HG02981 (cell line): ENCODE measurements at regions not wholly inside any gene's neighbourhood (a gene's known extent, or its start where the extent isn't known, plus 50 kb on each side); places are given as distances from the start of the nearest gene placed in this dataset.

Experiments used
- ATAC-seq: cut with Tn5 transposase; IDR thresholded peaks from one replicate; pipeline ENCODE4 v1.9.1; 2021; ENCODE audit warnings: mild to moderate bottlenecking, moderate library complexity; ENCODE audit not compliant: unreplicated experiment

GRCh38 chr16:88282564-88283395 is 100.0 kb upstream of the ZNF469 start:
- ATAC-seq = no peak

GRCh38 chr16:88283596-88283995 is 99.2 kb upstream of the ZNF469 start:
- ATAC-seq = no peak

- no peak for ATAC-seq
Measured at GRCh38 chr16:88284101-88284500, 98.7 kb upstream of the ZNF469 start.

- ATAC-seq = no peak
Measured at GRCh38 chr16:88284626-88285513, 97.9 kb upstream of the ZNF469 start.

- ATAC-seq = no peak
Measured at GRCh38 chr16:88285514-88285822, 97.3 kb upstream of the ZNF469 start.

GRCh38 chr16:88286301-88286923 is 96.3 kb upstream of the ZNF469 start:
- ATAC-seq = no peak

- ATAC-seq = no peak
Measured at GRCh38 chr16:88287219-88287618, 95.5 kb upstream of the ZNF469 start.

GRCh38 chr16:88288303-88288702 is 94.5 kb upstream of the ZNF469 start:
- ATAC-seq = no peak

- ATAC-seq = no peak
Measured at GRCh38 chr16:88289001-88289400, 93.8 kb upstream of the ZNF469 start.

- ATAC-seq = no peak
Measured at GRCh38 chr16:88289561-88289960, 93.2 kb upstream of the ZNF469 start.

GRCh38 chr16:88289968-88290401 is 92.8 kb upstream of the ZNF469 start:
- no peak for ATAC-seq

- ATAC-seq = no peak
Measured at GRCh38 chr16:88290850-88291830, 91.6 kb upstream of the ZNF469 start.

- ATAC-seq = no peak
Measured at GRCh38 chr16:88292007-88292970, 90.5 kb upstream of the ZNF469 start.

- no peak for ATAC-seq
Measured at GRCh38 chr16:88293097-88293496, 89.7 kb upstream of the ZNF469 start.

GRCh38 chr16:88295671-88296436 is 86.9 kb upstream of the ZNF469 start:
- ATAC-seq = no peak

GRCh38 chr16:88296437-88297177 is 86.2 kb upstream of the ZNF469 start:
- ATAC-seq = no peak

- ATAC-seq = no peak
Measured at GRCh38 chr16:88297178-88297720, 85.5 kb upstream of the ZNF469 start.
